Brain microvascular endothelial cell (primary cell): ENCODE measurements at regions not wholly inside any gene's neighbourhood (a gene's known extent, or its start where the extent isn't known, plus 50 kb on each side); places are given as distances from the start of the nearest gene placed in this dataset.
"Not testable (repeated sequence)": the region's sequence is repeated elsewhere in the genome, so short reads cannot be mapped to it uniquely, and the experiment has no call there.

Experiments
- DNase-seq: peaks from one replicate; pipeline ENCODE4 v3.0.0-alpha.2; 2020
- H3K27ac ChIP-seq: fragments of 250-450 bp; sonication (Bioruptor Pico); 2 replicates; pipeline ENCODE4 v1.5.1; 2020; ENCODE audit warnings: mild to moderate bottlenecking, moderate library complexity
- H3K27me3 ChIP-seq: fragments of 250-450 bp; sonication (Bioruptor Pico); replicated peaks from 2 replicates; pipeline ENCODE4 v1.5.1; 2020; ENCODE audit warnings: mild to moderate bottlenecking
- H3K36me3 ChIP-seq: fragments of 250-450 bp; sonication (Bioruptor Pico); replicated peaks from 2 replicates; pipeline ENCODE4 v1.5.1; 2020; ENCODE audit warnings: mild to moderate bottlenecking
- H3K4me3 ChIP-seq: 2 replicates; pipeline ENCODE4 v1.5.1; 2011; ENCODE audit warnings: low read depth, mild to moderate bottlenecking, control low read depth, low read length, moderate library complexity
- in situ Hi-C: cut with HindIII; loops from 2 replicates; pipeline ENCODE4 v1.10.0; 2017; ENCODE audit warnings: low sequenced_read_pairs, low pct_ligation_motif_present
- TF ChIP-seq, protein P1 (sequence below): IDR thresholded peaks from 2 replicates; pipeline ENCODE4 v1.5.1; 2011; ENCODE audit warnings: low read depth, mild to moderate bottlenecking, moderate library complexity, low read length, control low read depth, inconsistent platforms; ENCODE audit errors: missing control alignments

DNA sequence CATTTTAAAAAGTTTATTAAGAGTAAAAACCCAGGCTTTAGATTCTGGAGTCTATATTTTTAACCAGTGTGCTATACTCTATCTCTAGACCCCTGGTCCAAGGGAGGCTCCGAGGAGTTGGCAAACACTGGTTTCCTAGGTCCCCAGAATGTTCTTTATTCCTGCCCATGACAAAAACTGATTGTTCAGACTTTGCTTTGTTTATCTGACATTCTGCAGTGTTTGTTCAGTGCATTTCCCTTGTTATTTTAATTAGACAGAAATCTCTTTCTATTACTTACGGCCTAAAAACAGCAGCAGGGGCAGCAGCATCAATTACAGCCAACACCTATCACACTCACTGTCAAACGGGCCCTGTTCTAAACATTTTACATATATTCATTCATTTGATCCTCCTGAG, 2011.6 kb upstream of the WWC1 start:
- TF ChIP-seq, protein P1, sequence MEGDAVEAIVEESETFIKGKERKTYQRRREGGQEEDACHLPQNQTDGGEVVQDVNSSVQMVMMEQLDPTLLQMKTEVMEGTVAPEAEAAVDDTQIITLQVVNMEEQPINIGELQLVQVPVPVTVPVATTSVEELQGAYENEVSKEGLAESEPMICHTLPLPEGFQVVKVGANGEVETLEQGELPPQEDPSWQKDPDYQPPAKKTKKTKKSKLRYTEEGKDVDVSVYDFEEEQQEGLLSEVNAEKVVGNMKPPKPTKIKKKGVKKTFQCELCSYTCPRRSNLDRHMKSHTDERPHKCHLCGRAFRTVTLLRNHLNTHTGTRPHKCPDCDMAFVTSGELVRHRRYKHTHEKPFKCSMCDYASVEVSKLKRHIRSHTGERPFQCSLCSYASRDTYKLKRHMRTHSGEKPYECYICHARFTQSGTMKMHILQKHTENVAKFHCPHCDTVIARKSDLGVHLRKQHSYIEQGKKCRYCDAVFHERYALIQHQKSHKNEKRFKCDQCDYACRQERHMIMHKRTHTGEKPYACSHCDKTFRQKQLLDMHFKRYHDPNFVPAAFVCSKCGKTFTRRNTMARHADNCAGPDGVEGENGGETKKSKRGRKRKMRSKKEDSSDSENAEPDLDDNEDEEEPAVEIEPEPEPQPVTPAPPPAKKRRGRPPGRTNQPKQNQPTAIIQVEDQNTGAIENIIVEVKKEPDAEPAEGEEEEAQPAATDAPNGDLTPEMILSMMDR = no peak
- H3K27me3 ChIP-seq = no peaks in the 10 kb centered on the region

DNA sequence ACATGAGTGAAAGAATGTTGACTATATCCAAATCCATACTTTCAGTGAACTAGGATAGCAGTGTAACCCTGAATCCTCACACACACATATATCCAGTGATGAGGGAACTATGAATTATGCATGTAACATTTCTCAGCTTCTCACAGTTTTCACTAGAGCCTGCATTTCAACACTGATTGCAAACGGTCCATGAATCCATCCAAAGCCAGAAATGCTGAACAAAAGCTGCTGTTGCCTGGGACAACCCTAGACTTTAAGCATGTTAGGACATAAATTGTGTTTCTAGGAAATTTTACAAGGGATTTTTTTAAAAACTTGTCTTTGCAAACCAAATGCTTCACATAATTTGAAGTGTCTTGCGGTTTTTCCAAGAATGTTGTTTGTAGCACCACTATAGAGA, 2010.0 kb upstream of the WWC1 start:
- Histone ChIP-seq H3K27ac (no peak overlapping the region), H3K4me3 (no peak overlapping the region), H3K36me3 (no peaks in the 10 kb centered on the region), H3K27me3 (no peaks in the 10 kb centered on the region)
- TF ChIP-seq, protein P1 = no peak
- DNase-seq = no peak
- in situ Hi-C loops = no loop called here

More for the DNA sequence above, 2011.6 kb upstream of the WWC1 start:
- no peaks in the 10 kb centered on the region for H3K36me3 ChIP-seq
- no peak for DNase-seq
- no peak overlapping the region for H3K27ac ChIP-seq
- in situ Hi-C loops = no loop called here
- H3K4me3 ChIP-seq = no peak overlapping the region

DNA sequence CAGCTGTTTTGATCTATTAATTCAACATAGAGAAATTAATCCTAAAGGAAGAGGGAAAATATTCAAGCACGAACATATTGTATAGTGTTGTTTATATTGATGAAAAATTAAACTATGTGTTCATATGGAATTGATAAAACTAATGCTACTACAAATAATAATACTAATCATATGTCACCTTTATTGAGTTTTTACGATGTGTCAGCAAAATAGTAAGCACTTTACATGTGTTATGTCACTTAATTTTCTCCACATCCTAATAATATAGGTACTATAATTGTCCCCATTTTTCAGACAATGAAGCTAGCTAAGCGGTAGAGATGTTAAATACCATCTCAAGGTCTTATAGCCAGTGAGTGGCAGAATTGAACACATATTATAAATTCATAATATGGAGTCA, 2008.5 kb upstream of the WWC1 start:
- TF ChIP-seq, protein P1 = no peak
- in situ Hi-C loops = no loop called here
- Histone ChIP-seq H3K27me3 (no peaks in the 10 kb centered on the region), H3K36me3 (no peaks in the 10 kb centered on the region), H3K4me3 (no peak overlapping the region), H3K27ac (no peak overlapping the region)
- DNase-seq = no peak

DNA sequence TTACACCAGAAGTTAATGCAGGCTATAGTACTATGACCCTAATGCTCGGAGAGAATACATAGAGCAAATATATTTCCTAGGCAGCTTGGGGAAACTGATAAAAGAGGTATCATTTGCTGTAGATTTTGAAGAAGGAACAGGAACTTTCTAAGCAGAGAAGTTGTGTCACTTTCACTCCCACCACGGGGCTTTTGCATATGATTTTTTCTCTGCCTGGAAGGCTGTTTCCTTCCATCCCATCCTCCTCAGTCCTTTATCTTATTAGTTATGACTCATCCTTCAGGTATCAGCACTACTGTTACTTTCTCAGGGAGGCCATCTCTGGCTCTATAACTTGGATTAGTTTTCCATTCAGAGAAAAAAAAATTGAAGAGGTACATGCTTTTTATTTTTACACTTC, 2006.1 kb upstream of the WWC1 start:
- in situ Hi-C loops = no loop called here
- DNase-seq = no peak

DNA sequence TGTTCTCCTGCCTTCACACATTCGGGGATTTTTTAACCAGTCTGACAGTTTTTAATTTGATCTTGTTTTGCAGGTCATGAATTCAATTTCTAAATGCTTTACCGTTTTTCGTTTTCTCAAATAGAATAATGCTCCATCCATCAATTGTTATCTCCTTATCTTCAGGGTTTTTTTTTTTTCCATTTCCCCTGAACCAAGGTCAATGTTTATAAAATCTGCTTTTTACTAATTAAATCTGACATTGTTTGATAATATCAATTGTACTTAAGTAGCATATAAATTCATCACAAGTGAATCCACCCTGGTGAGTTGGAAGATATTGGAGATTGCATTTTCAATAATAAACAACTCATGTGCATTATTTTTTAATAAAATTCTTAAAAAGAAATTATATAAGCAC, 2004.6 kb upstream of the WWC1 start:
- no peaks in the 10 kb centered on the region for H3K36me3 ChIP-seq
- TF ChIP-seq, protein P1 = no peak
- no peak overlapping the region for H3K4me3 ChIP-seq
- in situ Hi-C loops = no loop called here
- no peak for DNase-seq
- no peaks in the 10 kb centered on the region for H3K27me3 ChIP-seq
- H3K27ac ChIP-seq = no peak overlapping the region

More for the DNA sequence above, 2006.1 kb upstream of the WWC1 start:
- Histone ChIP-seq H3K4me3 (no peak overlapping the region), H3K27ac (no peak overlapping the region), H3K36me3 (no peaks in the 10 kb centered on the region), H3K27me3 (no peaks in the 10 kb centered on the region)
- TF ChIP-seq, protein P1 = no peak

DNA sequence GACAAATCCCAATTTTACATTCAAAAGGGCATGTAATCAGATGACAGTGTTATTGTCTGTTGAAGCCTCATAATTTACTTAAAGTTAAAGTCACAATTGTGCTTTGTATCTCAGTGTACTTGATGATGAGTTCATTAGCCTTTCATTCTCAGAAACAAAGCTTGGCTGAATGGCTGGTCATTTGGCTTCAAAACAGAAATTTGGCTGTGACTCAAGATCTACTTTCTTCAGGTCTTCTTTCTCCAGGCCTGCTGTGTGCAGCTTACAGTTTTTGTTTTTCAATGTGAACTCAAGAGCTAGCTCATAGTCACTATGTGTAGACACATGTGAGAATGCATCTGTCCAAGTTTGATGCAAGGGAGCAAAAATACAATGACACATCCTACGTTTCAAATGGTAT, 2003.6 kb upstream of the WWC1 start:
- in situ Hi-C loops = no loop called here

DNA sequence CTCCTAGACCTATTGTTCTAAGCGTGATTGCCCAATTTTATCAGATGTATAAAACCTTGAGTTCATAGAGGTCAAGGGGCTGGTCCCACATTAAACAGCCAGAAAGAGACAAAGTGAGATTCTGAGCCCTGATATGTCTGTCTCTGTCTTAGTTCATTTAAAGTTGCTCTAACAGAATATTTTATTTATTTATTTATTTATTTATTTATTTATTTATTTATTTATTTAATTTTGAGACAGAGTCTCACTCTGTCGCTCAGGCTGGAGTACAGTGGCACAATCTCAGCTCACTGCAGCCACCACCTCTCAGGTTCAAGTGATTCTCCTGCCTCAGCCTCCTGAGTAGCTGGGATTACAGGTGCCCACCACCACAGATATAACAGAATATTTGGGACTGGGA, 1999.6 kb upstream of the WWC1 start:
- H3K27me3 ChIP-seq, in situ Hi-C loops, H3K27ac ChIP-seq, H3K4me3 ChIP-seq, H3K36me3 ChIP-seq, DNase-seq: not testable (repeated sequence)

More for the DNA sequence above, 2003.6 kb upstream of the WWC1 start:
- TF ChIP-seq, protein P1 = no peak
- H3K4me3 ChIP-seq = no peak overlapping the region
- no peak overlapping the region for H3K27ac ChIP-seq
- no peak for DNase-seq
- H3K27me3 ChIP-seq = no peaks in the 10 kb centered on the region
- no peaks in the 10 kb centered on the region for H3K36me3 ChIP-seq
